ENCODE measurements at regions not wholly inside any gene's neighbourhood (a gene's known extent, or its start where the extent isn't known, plus 50 kb on each side); places are given as distances from the start of the nearest gene placed in this dataset.

DNA sequence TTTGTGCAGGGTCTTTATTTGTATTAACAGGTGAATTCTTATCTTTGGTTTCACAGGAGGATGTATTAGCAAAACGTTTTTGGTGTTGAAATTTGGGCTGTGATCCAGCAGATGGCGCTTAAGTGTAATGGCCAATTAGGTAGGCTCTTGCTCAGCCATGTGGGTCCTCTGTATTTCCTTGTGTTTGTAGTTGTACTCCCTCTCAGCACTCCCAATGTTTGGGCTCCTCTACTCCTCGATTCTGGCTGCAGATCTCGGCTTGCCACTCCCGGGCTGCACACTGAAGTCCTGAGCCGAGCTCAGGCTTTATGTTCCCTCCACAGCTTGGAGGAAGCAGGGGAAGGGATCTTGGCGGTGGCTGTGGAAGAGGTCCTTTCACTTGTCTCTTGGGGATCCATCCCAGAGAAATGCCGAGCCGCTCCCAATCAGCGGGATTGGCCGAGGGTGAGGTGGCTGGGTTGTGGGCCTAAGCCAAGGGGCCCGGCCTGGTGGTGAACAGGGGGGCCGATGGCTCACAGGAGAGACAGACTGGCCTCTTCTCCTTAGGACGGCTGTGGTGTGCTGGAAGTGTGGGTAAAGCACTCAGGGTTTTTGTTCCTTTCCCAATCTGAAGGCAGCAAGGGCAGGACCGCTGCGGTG is 133.7 kb downstream of the AEBP2 start:
- H3K36me3 ChIP-seq, result no peaks in the 10 kb centered on the region
- no peaks in the 10 kb centered on the region for H3K9me3 ChIP-seq (replicated peaks)
- peak; percentile 40 to 67 for DNase-seq
- H3K27ac ChIP-seq, result no peak overlapping the region
- peaks cover 25% of the 10 kb centered on the region for H3K4me1 ChIP-seq
- no peaks in the 10 kb centered on the region for H3K27me3 ChIP-seq
- H3K4me3 ChIP-seq, result no peak overlapping the region

GRCh38 chr12:19573866-19574265 is 134.6 kb downstream of the AEBP2 start:
- no peak overlapping the region for H3K4me3 ChIP-seq
- H3K27ac ChIP-seq, result no peak overlapping the region
- no peaks in the 10 kb centered on the region for H3K9me3 ChIP-seq (replicated peaks)
- no peak for DNase-seq
- H3K36me3 ChIP-seq, result no peaks in the 10 kb centered on the region
- peaks cover 25% of the 10 kb centered on the region for H3K4me1 ChIP-seq
- no peaks in the 10 kb centered on the region for H3K27me3 ChIP-seq

DNA sequence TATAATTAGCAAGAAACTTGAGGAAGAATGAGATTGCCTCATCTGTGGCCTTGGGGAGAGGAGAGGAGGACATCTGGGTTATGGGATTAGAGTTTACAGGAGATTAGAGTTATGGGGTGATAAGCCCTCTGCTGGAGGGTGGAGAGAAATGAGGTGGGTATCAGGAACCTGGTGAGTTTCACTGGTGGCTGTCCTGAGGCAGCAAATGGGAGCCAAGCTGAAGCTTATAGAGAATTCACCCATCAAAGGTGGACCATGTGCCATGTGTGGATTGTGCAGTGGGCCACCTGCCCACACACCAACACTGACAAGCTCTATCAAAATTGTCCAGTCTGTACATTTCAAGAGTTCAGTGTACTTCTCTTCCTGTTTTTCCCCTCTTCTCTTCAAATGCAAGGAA is 135.3 kb downstream of the AEBP2 start:
- Histone ChIP-seq H3K27ac (peak overlapping the region; percentile 96), H3K27me3 (no peaks in the 10 kb centered on the region), H3K9me3 (replicated peaks) (no peaks in the 10 kb centered on the region), H3K36me3 (no peaks in the 10 kb centered on the region), H3K4me3 (no peak overlapping the region), H3K4me1 (peaks cover 25% of the 10 kb centered on the region)
- peak in 1 of 2 experiments; percentile 24 for DNase-seq

GRCh38 chr12:19575337-19576243 is 136.3 kb downstream of the AEBP2 start:
- peaks cover 25% of the 10 kb centered on the region for H3K4me1 ChIP-seq
- H3K27me3 ChIP-seq, result no peaks in the 10 kb centered on the region
- peak overlapping the region; percentile 96 for H3K27ac ChIP-seq
- H3K9me3 ChIP-seq (replicated peaks), result no peaks in the 10 kb centered on the region
- H3K4me3 ChIP-seq, result peak overlapping the region; percentile 26
- H3K36me3 ChIP-seq, result no peaks in the 10 kb centered on the region
- DNase-seq, result peak; percentile 96 to 98

DNA sequence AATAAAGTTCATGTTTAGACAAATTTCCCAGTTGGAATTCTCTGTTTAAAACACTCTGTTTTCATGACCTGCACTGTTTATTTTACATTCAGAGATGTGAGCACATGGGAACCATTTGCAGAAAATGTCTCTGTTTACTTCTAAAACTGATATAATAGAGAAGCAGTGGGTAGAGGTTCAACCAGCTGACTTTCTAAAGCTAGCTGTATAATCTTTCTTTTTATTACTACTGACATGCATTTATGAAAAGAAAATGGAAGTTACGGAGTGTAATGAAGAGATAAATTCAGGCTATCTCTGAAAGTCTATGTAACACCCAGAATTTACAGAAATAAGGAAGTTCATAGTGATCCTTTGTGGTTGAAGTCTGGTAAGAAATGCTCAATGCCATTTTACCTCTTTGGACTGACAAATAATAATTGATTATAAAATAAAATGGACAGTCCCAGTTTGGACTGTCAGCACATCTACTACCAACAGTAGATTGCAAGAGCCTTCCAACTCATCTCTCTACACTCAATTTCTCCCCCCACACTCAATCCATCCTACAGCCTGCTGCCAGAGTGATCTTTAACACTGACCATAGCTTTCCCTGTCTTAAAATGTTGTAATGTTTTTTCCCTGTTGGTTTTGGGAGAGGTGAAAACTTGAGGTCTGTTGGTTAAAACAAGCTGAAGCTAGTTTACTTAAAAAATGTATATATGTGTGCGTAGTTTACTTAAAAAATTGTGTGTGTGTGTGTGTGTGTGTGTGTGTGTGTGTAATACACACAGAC is 137.4 kb downstream of the AEBP2 start:
- H3K4me1 ChIP-seq, result peaks cover 25% of the 10 kb centered on the region
- peak overlapping the region; percentile 96 for H3K27ac ChIP-seq
- H3K27me3 ChIP-seq, result no peaks in the 10 kb centered on the region
- peak in 1 of 2 experiments; percentile 16 for DNase-seq
- H3K4me3 ChIP-seq, result no peak overlapping the region
- H3K9me3 ChIP-seq (replicated peaks), result no peaks in the 10 kb centered on the region
- no peaks in the 10 kb centered on the region for H3K36me3 ChIP-seq

GRCh38 chr12:19577281-19577530 is 137.9 kb downstream of the AEBP2 start:
- H3K4me3 ChIP-seq, result no peak overlapping the region
- H3K4me1 ChIP-seq, result peaks cover 25% of the 10 kb centered on the region
- no peaks in the 10 kb centered on the region for H3K36me3 ChIP-seq
- H3K9me3 ChIP-seq (replicated peaks), result no peaks in the 10 kb centered on the region
- no peak for DNase-seq
- no peak overlapping the region; the same call in 1 of the 2 replicates for H3K27ac ChIP-seq
- H3K27me3 ChIP-seq, result no peaks in the 10 kb centered on the region

GRCh38 chr12:19584732-19585131 is 145.4 kb downstream of the AEBP2 start:
- H3K4me1 ChIP-seq, result no peaks in the 10 kb centered on the region
- no peaks in the 10 kb centered on the region for H3K36me3 ChIP-seq
- H3K27me3 ChIP-seq, result no peaks in the 10 kb centered on the region
- DNase-seq, result no peak
- peaks cover 3% of the 10 kb centered on the region; the same call in 1 of the 2 replicates for H3K9me3 ChIP-seq (replicated peaks)
- H3K4me3 ChIP-seq, result no peak overlapping the region
- no peak overlapping the region for H3K27ac ChIP-seq

DNA sequence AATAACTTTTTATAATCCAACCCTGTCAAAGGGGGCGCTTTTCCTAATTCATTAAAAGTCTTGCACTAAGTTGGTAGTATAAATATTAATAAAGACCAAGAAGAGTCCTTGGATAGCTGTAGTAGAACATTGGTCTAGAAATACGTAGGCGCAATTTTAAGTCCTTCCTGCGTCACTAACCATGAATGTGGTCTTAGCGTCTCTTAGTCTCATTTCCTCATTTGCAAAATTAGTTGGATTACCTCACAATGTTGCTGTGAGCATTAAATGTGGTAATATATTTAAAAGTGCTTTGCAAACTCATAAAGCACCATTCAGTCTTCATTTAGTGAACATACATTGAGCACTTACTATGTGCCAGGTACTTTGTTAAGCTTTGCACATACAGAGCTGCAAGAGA is 149.7 kb downstream of the AEBP2 start:
- Histone ChIP-seq H3K27ac (no peak overlapping the region), H3K27me3 (no peaks in the 10 kb centered on the region), H3K9me3 (replicated peaks) (peaks cover 3% of the 10 kb centered on the region; the same call in 1 of the 2 replicates), H3K36me3 (no peaks in the 10 kb centered on the region), H3K4me3 (no peak overlapping the region), H3K4me1 (no peaks in the 10 kb centered on the region)
- no peak for DNase-seq

- Histone ChIP-seq H3K27ac (no peak overlapping the region), H3K4me3 (no peak overlapping the region), H3K4me1 (0 out of 2 replicates have a peak, but pooled peaks cover under 1% of the 10 kb centered on the region), H3K9me3 (replicated peaks) (no peaks in the 10 kb centered on the region), H3K36me3 (no peaks in the 10 kb centered on the region), H3K27me3 (no peaks in the 10 kb centered on the region)
- DNase-seq, result no peak
These were observed 152.7 kb downstream of the AEBP2 start for GRCh38 chr12:19591951-19592350.

DNA sequence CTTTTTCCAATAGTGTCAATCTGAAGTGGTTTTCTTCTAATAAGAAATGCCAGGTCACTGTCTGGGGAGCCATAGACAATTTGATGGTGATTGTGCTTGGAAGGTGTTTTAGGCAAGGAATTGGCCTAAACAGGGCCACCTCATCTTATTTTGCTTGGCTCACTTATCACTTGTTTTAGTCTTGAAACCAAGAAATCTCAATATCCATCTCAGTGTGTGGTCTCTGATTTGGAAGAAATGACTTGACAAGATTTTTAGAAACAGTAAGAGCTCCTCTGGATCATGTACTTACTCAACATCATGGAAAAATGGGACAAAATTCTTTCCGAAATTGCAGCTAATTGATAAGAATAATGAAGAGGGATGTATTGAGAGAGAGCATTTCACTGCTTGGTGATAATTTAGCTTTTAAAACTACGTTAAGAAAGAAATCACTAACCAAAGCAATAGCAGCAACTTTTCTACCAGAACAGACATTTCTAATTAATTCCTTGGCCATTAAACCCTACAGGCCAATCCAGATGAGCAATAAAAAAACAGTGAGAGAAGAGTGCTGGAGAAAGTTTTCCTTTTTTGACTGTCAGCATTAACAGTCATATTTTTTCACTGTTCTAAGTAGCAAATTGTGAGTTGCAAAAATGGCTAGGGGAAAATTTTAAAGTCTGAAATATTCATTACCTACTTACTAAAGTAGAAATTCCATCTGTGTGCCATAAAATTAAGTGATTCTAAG is 157.3 kb downstream of the AEBP2 start:
- H3K9me3 ChIP-seq (replicated peaks), result no peaks in the 10 kb centered on the region
- no peaks in the 10 kb centered on the region for H3K36me3 ChIP-seq
- H3K27me3 ChIP-seq, result no peaks in the 10 kb centered on the region
- H3K4me1 ChIP-seq, result peaks cover 12% of the 10 kb centered on the region; the same call in 1 of the 2 replicates
- no peak overlapping the region for H3K27ac ChIP-seq
- H3K4me3 ChIP-seq, result no peak overlapping the region
- DNase-seq, result no peak

GRCh38 chr12:19597167-19598026 is 158.1 kb downstream of the AEBP2 start:
- Histone ChIP-seq H3K36me3 (no peaks in the 10 kb centered on the region), H3K9me3 (replicated peaks) (no peaks in the 10 kb centered on the region), H3K27me3 (no peaks in the 10 kb centered on the region), H3K4me1 (peaks cover 12% of the 10 kb centered on the region; the same call in 1 of the 2 replicates), H3K27ac (no peak overlapping the region), H3K4me3 (peak overlapping the region; percentile 4; the same call in 1 of the 2 replicates)
- DNase-seq, result no peak

GRCh38 chr12:19605720-19606119 is 166.4 kb downstream of the AEBP2 start:
- Histone ChIP-seq H3K9me3 (replicated peaks) (no peaks in the 10 kb centered on the region), H3K27me3 (no peaks in the 10 kb centered on the region), H3K4me3 (no peak overlapping the region), H3K27ac (no peak overlapping the region), H3K36me3 (no peaks in the 10 kb centered on the region), H3K4me1 (no peaks in the 10 kb centered on the region)
- DNase-seq, result no peak

GRCh38 chr12:19608039-19608438 is 168.7 kb downstream of the AEBP2 start:
- Histone ChIP-seq H3K27ac (no peak overlapping the region), H3K4me3 (no peak overlapping the region), H3K9me3 (replicated peaks) (no peaks in the 10 kb centered on the region), H3K4me1 (no peaks in the 10 kb centered on the region), H3K27me3 (no peaks in the 10 kb centered on the region), H3K36me3 (no peaks in the 10 kb centered on the region)
- no peak for DNase-seq
